ENCODE measurements at regions not wholly inside any gene's neighbourhood (a gene's known extent, or its start where the extent isn't known, plus 50 kb on each side); places are given as distances from the start of the nearest gene placed in this dataset.

DNA sequence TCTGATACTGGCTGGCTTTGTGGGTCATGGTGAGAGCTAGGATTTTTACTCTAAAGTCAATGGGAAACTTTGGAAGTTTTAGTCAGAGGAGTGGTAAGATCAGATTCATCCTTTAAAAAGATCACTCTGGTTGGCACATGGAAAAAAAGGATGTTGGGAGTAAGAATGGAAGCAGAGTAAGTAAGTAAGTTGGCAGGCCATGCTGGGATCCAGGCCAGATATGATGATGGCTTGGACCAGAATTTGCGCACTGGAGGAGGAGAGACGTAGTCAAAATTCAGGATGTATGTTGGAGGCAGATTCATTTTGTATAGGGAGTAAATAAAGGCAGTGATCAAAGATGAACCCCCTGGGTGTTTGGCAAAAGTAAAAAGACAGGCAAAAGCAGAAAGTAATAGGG is 283.3 kb upstream of the THSD7B start:
- intact Hi-C loops (cut with micrococcal nuclease; ENCODE audit: unreplicated experiment): no loop called here
- BruUV-seq (replicated peaks): no TSS peak
- no peak overlapping the region for H2AFZ ChIP-seq

DNA sequence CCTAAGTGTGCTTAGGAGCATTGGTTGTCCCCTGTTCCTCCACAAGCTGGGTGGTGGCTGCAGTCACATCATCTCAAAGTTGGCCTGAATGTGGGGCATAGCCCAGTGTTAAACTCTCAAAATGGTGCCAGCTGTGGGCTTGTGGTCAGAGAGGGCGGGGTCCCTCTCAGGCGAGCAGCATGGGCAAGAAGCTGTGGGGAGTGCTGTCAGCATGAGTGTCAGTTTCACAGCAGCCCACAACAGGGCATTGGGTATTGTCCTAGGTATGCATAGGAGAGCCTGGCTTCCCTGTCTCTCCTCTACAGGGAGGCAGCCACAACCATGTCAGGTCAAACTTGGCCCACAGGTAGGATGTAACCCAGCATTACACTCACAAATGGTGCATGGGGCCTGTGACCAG is 285.6 kb upstream of the THSD7B start:
- Histone ChIP-seq H3K27me3 (ENCODE audit: insufficient read depth, low read depth) (peaks cover 10% of the 10 kb centered on the region; the same call in 1 of the 2 replicates), H3K4me3 (no peak overlapping the region), H2AFZ (no peak overlapping the region), H4K20me1 (ENCODE audit: insufficient read depth) (no peaks in the 10 kb centered on the region), H3K4me1 (replicated peaks; ENCODE audit: insufficient read depth) (no peaks in the 10 kb centered on the region), H3F3A (ENCODE audit: insufficient read depth, low read depth) (no peaks in the 10 kb centered on the region), H3K79me2 (ENCODE audit: low read depth) (no peaks in the 10 kb centered on the region), H3K4me2 (no peak overlapping the region), H3K9me3 (ENCODE audit: insufficient read depth, low read depth) (peaks cover 7% of the 10 kb centered on the region; the same call in 1 of the 2 replicates), H3K36me3 (ENCODE audit: low read depth) (no peaks in the 10 kb centered on the region), H3K9me2 (ENCODE audit: insufficient read depth) (no peaks in the 10 kb centered on the region; the same call in none of the 2 replicates), H3K27ac (no peak overlapping the region)
- BruUV-seq (replicated peaks): no TSS peak
- intact Hi-C loops (cut with micrococcal nuclease; ENCODE audit: unreplicated experiment): no loop called here
- CTCF ChIA-PET: no interaction called here
- no peak for DNase-seq
- TF ChIP-seq, protein P1, sequence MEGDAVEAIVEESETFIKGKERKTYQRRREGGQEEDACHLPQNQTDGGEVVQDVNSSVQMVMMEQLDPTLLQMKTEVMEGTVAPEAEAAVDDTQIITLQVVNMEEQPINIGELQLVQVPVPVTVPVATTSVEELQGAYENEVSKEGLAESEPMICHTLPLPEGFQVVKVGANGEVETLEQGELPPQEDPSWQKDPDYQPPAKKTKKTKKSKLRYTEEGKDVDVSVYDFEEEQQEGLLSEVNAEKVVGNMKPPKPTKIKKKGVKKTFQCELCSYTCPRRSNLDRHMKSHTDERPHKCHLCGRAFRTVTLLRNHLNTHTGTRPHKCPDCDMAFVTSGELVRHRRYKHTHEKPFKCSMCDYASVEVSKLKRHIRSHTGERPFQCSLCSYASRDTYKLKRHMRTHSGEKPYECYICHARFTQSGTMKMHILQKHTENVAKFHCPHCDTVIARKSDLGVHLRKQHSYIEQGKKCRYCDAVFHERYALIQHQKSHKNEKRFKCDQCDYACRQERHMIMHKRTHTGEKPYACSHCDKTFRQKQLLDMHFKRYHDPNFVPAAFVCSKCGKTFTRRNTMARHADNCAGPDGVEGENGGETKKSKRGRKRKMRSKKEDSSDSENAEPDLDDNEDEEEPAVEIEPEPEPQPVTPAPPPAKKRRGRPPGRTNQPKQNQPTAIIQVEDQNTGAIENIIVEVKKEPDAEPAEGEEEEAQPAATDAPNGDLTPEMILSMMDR (conservative IDR thresholded peaks at IDR 0.05): no peak
- no peak for TF ChIP-seq EZH2 (IDR thresholded peaks at IDR 0.05; ENCODE audit: low read depth)
- POLR2A ChIA-PET (ENCODE audit: unreplicated experiment): no interaction called here

More for the DNA sequence above, 283.3 kb upstream of the THSD7B start:
- ChIA-PET CTCF (no interaction called here), POLR2A (ENCODE audit: unreplicated experiment) (no interaction called here)
- H3F3A ChIP-seq (ENCODE audit: insufficient read depth, low read depth): no peaks in the 10 kb centered on the region
- no peak overlapping the region for H3K4me2 ChIP-seq
- H3K9me3 ChIP-seq (ENCODE audit: insufficient read depth, low read depth): peaks cover 7% of the 10 kb centered on the region; the same call in 1 of the 2 replicates
- no peak for DNase-seq
- H3K9me2 ChIP-seq (ENCODE audit: insufficient read depth): no peaks in the 10 kb centered on the region; the same call in none of the 2 replicates
- no peak for TF ChIP-seq EZH2 (IDR thresholded peaks at IDR 0.05; ENCODE audit: low read depth)
- TF ChIP-seq, protein P1 (conservative IDR thresholded peaks at IDR 0.05): no peak
- no peaks in the 10 kb centered on the region for H4K20me1 ChIP-seq (ENCODE audit: insufficient read depth)
- H3K4me3 ChIP-seq: no peak overlapping the region
- no peaks in the 10 kb centered on the region for H3K4me1 ChIP-seq (replicated peaks; ENCODE audit: insufficient read depth)
- H3K36me3 ChIP-seq (ENCODE audit: low read depth): no peaks in the 10 kb centered on the region
- no peaks in the 10 kb centered on the region for H3K79me2 ChIP-seq (ENCODE audit: low read depth)
- peaks cover 15% of the 10 kb centered on the region; the same call in 1 of the 2 replicates for H3K27me3 ChIP-seq (ENCODE audit: insufficient read depth, low read depth)
- no peak overlapping the region for H3K27ac ChIP-seq

- no peaks in the 10 kb centered on the region for H4K20me1 ChIP-seq (ENCODE audit: insufficient read depth)
Observed at GRCh38 chr2:136468799-136469369, 296.5 kb upstream of the THSD7B start.

More at GRCh38 chr2:136468799-136469369, 296.5 kb upstream of the THSD7B start:
- TF ChIP-seq, protein P1 (conservative IDR thresholded peaks at IDR 0.05): no peak
- no peak for TF ChIP-seq EZH2 (IDR thresholded peaks at IDR 0.05; ENCODE audit: low read depth)
- peaks cover 5% of the 10 kb centered on the region; the same call in 1 of the 2 replicates for H3K27me3 ChIP-seq (ENCODE audit: insufficient read depth, low read depth)
- no TSS peak for BruUV-seq (replicated peaks)
- no peak overlapping the region for H3K27ac ChIP-seq
- DNase-seq: no peak
- ChIA-PET CTCF (no interaction called here), POLR2A (ENCODE audit: unreplicated experiment) (no interaction called here)
- no peak overlapping the region for H3K4me3 ChIP-seq
- intact Hi-C loops (cut with micrococcal nuclease; ENCODE audit: unreplicated experiment): no loop called here
- no peaks in the 10 kb centered on the region for H3K79me2 ChIP-seq (ENCODE audit: low read depth)
- H3K4me2 ChIP-seq: no peak overlapping the region
- H3K4me1 ChIP-seq (replicated peaks; ENCODE audit: insufficient read depth): no peaks in the 10 kb centered on the region
- H3K9me3 ChIP-seq (ENCODE audit: insufficient read depth, low read depth): no peaks in the 10 kb centered on the region
- no peak overlapping the region for H2AFZ ChIP-seq
- no peaks in the 10 kb centered on the region for H3F3A ChIP-seq (ENCODE audit: insufficient read depth, low read depth)
- no peaks in the 10 kb centered on the region for H3K36me3 ChIP-seq (ENCODE audit: low read depth)
- H3K9me2 ChIP-seq (ENCODE audit: insufficient read depth): no peaks in the 10 kb centered on the region
